Right atrium auricular region (tissue), 2 donors: ENCODE measurements at regions not wholly inside any gene's neighbourhood (a gene's known extent, or its start where the extent isn't known, plus 50 kb on each side); places are given as distances from the start of the nearest gene placed in this dataset.
A peak's percentile ranks its signal among the peaks of the same experiment; 100 is the strongest.

Experiments
- DNase-seq: peaks from one replicate; pipeline ENCODE4 v3.0.0-alpha.2; 2019; ENCODE audit warnings: low spot score
- H3K27ac ChIP-seq, 2 donors: fragments of 200-600 bp; sonication (generic); 1 replicate in 1 of 2; 2 replicates in 1 of 2; pipeline ENCODE4 v1.5.1; 2016 to 2019
- H3K27me3 ChIP-seq, 2 donors: fragments of 200-600 bp; sonication (generic); one replicate each; pipeline versions ENCODE4 v1.5.1 to v1.6.0; 2017 to 2019
- H3K36me3 ChIP-seq: fragments of 200-600 bp; sonication (generic); one replicate; pipeline ENCODE4 v1.5.1; 2016
- H3K4me1 ChIP-seq, 2 donors: fragments of 200-600 bp; sonication (generic); one replicate each; pipeline versions ENCODE4 v1.5.1 to v1.6.0; 2017 to 2019
- H3K4me3 ChIP-seq, 2 donors: fragments of 200-600 bp; sonication (generic); 1 replicate in 1 of 2; 2 replicates in 1 of 2; pipeline ENCODE4 v1.5.1; 2017 to 2019; ENCODE audit warnings: mild to moderate bottlenecking in 1 of 2, moderate library complexity in 1 of 2
- H3K9me3 ChIP-seq, 2 donors: fragments of 200-600 bp; sonication (generic); one replicate each; pipeline ENCODE4 v1.5.1; 2019
- TF ChIP-seq, protein P1 (sequence below), 2 donors: fragments of 200-600 bp; sonication (generic); IDR thresholded peaks; one replicate each; pipeline ENCODE4 v1.5.1; 2019; ENCODE audit warnings: antibody characterized with exemption in 2 of 2

DNA sequence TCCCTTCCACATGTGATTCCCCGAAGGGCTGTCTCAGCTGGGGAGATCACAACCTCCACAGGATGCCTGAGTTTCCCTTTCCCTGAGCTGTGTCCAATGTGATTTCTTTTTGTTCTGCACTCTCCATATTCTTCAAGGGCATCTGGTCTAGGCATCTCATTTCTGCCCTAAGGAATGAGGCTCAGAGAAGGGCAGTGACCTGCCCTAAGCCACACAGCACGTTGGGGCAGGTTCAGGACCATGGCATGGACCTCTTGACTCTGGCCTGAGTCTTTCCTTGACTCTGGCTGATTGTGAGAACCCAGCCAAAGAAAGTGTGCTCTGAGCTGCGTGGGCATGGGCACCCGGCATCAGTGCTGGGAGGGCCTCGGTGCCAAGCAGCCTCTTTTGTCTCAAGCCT, 590.3 kb downstream of the PTPRU start:
- Histone ChIP-seq H3K36me3 (no peaks in the 10 kb centered on the region), H3K4me1 (no peaks in the 10 kb centered on the region), H3K27me3 (no peaks in the 10 kb centered on the region), H3K4me3 (no peak overlapping the region), H3K9me3 (no peaks in the 10 kb centered on the region), H3K27ac (no peak overlapping the region)
- peak; percentile 7 for DNase-seq
- TF ChIP-seq, protein P1, sequence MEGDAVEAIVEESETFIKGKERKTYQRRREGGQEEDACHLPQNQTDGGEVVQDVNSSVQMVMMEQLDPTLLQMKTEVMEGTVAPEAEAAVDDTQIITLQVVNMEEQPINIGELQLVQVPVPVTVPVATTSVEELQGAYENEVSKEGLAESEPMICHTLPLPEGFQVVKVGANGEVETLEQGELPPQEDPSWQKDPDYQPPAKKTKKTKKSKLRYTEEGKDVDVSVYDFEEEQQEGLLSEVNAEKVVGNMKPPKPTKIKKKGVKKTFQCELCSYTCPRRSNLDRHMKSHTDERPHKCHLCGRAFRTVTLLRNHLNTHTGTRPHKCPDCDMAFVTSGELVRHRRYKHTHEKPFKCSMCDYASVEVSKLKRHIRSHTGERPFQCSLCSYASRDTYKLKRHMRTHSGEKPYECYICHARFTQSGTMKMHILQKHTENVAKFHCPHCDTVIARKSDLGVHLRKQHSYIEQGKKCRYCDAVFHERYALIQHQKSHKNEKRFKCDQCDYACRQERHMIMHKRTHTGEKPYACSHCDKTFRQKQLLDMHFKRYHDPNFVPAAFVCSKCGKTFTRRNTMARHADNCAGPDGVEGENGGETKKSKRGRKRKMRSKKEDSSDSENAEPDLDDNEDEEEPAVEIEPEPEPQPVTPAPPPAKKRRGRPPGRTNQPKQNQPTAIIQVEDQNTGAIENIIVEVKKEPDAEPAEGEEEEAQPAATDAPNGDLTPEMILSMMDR (IDR thresholded peaks at IDR 0.05), result no peak

DNA sequence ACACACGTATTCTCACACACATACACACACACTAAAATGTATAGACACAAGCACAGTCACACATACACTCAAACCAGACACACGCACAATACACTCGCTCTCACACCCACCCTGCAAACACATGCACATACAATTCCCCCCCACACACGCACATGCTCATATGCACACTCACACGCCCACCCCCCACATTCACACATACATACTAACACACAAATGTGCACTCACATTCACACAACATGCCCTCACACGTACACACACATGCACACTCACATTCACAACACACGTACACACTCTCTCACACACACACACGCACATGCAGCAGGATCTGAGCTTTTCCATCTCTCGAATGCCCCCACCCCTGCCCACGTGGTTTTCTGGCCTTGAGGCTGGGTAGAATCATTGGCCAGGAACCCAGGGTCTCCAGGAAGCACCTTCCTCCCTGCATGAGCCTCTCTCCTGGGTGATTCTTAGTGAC, 589.7 kb downstream of the PTPRU start:
- no peaks in the 10 kb centered on the region for H3K9me3 ChIP-seq
- TF ChIP-seq, protein P1 (IDR thresholded peaks at IDR 0.05), result no peak
- no peak overlapping the region for H3K27ac ChIP-seq
- H3K4me3 ChIP-seq, result no peak overlapping the region
- peak; percentile 18 for DNase-seq
- no peaks in the 10 kb centered on the region for H3K36me3 ChIP-seq
- no peaks in the 10 kb centered on the region for H3K4me1 ChIP-seq
- no peaks in the 10 kb centered on the region for H3K27me3 ChIP-seq

DNA sequence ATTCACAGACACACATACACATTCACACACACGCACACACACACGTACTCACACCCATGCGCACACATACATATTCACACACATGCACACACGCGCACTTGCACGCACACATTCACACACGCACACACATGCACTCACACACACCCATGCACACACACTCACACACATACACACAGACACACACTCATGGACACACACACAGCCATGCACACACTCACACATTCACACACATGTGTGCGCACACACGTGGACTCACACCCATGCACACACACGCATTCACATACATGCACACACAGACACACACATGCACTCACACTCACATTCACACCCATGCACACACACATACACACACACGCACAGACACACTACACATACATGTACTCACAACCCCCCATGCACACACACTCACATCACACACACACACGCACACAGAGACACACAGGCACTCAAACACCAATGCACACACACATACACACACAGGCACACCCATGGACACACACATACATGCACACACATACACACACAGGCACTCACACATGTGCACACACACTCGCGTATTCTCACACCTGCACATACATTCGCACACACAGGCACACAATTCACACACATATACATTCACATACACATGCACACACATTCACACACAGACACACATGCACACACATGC, 589.1 kb downstream of the PTPRU start:
- no peaks in the 10 kb centered on the region for H3K9me3 ChIP-seq
- H3K36me3 ChIP-seq, result no peaks in the 10 kb centered on the region
- DNase-seq, result peak; percentile 13
- no peaks in the 10 kb centered on the region for H3K4me1 ChIP-seq
- no peak overlapping the region for H3K27ac ChIP-seq
- TF ChIP-seq, protein P1 (IDR thresholded peaks at IDR 0.05), result no peak
- no peaks in the 10 kb centered on the region for H3K27me3 ChIP-seq
- H3K4me3 ChIP-seq, result no peak overlapping the region

DNA sequence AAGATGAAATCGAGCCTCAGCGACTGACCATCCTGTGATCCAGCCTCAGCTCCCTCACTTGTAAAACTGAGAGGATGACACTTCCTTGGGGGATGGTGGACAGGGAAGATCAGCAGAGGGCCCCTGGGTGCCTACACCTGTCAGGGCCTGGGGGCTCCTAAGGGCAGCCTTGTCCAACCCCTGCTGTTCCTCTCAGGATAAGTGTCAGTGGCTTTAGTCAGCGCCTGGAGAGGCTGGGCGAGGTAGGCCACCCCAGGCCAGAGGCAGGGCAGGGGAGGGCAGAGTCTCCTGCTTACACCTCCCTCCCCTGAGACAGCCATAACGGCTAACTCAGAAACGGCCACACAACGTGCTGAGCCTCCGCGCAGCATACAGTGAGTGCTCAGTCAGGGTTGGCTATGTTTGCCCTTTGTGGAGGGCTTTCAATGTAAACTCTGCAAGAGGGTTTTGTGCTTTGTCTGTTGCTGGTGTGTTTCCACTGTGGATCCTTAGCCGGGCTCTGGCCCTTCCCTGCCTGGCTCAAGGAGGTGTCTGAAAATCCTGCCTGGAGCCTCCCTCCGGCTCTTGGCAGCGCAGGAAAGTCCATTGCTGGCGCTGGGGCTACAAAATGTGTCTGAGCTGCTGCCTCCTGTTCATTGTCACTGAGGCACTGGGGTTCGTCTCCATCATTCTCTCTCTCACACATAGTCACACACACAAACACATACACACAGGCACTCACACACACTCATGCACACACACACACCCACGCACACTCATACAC, 588.4 kb downstream of the PTPRU start:
- H3K9me3 ChIP-seq, result no peaks in the 10 kb centered on the region
- peak; percentile 23 for DNase-seq
- no peak overlapping the region for H3K4me3 ChIP-seq
- TF ChIP-seq, protein P1 (IDR thresholded peaks at IDR 0.05), result no peak
- H3K27me3 ChIP-seq, result no peaks in the 10 kb centered on the region
- no peaks in the 10 kb centered on the region for H3K4me1 ChIP-seq
- no peaks in the 10 kb centered on the region for H3K36me3 ChIP-seq
- H3K27ac ChIP-seq, result no peak overlapping the region

DNA sequence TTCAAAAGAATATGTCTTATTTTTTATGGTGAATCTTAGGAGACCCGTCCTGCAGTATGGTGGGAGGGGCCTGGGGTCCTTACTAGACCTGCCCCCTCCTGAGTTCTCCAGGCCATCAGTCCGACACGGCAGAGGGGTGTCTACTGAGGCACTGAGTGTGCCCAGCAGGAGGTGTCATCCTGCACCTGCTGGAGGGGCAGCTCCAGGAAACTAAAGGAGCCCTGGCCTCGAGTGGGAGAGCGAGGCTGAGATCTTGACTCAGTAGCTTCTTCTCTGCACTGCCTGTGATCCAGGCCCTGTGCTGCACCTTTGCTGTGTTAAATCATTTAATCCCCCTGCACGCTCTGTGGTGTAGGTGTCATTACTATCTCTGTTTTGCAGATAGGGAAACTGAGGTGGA, 587.7 kb downstream of the PTPRU start:
- H3K27ac ChIP-seq, result no peak overlapping the region
- TF ChIP-seq, protein P1 (IDR thresholded peaks at IDR 0.05), result no peak
- no peaks in the 10 kb centered on the region for H3K27me3 ChIP-seq
- peaks cover 0 to 1% of the 10 kb centered on the region in 2 donors for H3K9me3 ChIP-seq
- no peaks in the 10 kb centered on the region for H3K36me3 ChIP-seq
- DNase-seq, result no peak
- H3K4me3 ChIP-seq, result no peak overlapping the region
- no peaks in the 10 kb centered on the region for H3K4me1 ChIP-seq
